ENCODE measurements at regions not wholly inside any gene's neighbourhood (a gene's known extent, or its start where the extent isn't known, plus 50 kb on each side); places are given as distances from the start of the nearest gene placed in this dataset.

GRCh38 chr4:162322054-162322453 lies 158.3 kb upstream of the FSTL5 start:
- no peak for TF ChIP-seq CTCF (IDR thresholded peaks at IDR 0.05; ENCODE audit: low read depth, low read length)
- no peak for TF ChIP-seq EZH2phosphoT487 (IDR thresholded peaks at IDR 0.05; ENCODE audit: low read depth)
